SK-N-SH treated with all-trans-retinoic acid at 6 μM for 48 hours (cell line): ENCODE measurements at regions not wholly inside any gene's neighbourhood (a gene's known extent, or its start where the extent isn't known, plus 50 kb on each side); places are given as distances from the start of the nearest gene placed in this dataset.

Source experiments
- ATAC-seq: fragments of 200-7000 bp; cut with Tn5 transposase; 3 replicates; pipeline ENCODE4 v1.9.1; 2020; ENCODE audit warnings: mild to moderate bottlenecking, moderate library complexity
- ARNTL ChIP-seq: fragments of 450-650 bp; formaldehyde crosslinking; IDR thresholded peaks from 2 replicates; pipeline ENCODE4 v1.5.0; 2020; ENCODE audit warnings: low read depth, mild to moderate bottlenecking, moderate library complexity, borderline replicate concordance
- BACH2 ChIP-seq: fragments of 250-450 bp; sonication (Bioruptor Pico); IDR thresholded peaks from 2 replicates; pipeline ENCODE4 v1.9.0; 2021; ENCODE audit warnings: mild to moderate bottlenecking, borderline replicate concordance
- CREB5 ChIP-seq: fragments of 250-450 bp; sonication (Bioruptor Pico); IDR thresholded peaks from 2 replicates; pipeline ENCODE4 v1.5.1; 2020; ENCODE audit warnings: low read depth, mild to moderate bottlenecking, moderate library complexity
- CSDC2 ChIP-seq: fragments of 250-450 bp; sonication (Bioruptor Pico); IDR thresholded peaks from 2 replicates; pipeline ENCODE4 v1.5.0; 2020; ENCODE audit warnings: mild to moderate bottlenecking, moderate library complexity
- CSRNP3 ChIP-seq: fragments of 250-450 bp; sonication (Bioruptor Pico); IDR thresholded peaks from 2 replicates; pipeline ENCODE4 v1.5.1; 2021; ENCODE audit warnings: mild to moderate bottlenecking, moderate library complexity
- ESRRG ChIP-seq: fragments of 250-450 bp; sonication (Bioruptor Pico); IDR thresholded peaks from 2 replicates; pipeline ENCODE4 v1.6.1; 2021; ENCODE audit warnings: mild to moderate bottlenecking
- GLIS3 ChIP-seq: fragments of 250-450 bp; sonication (Bioruptor Pico); IDR thresholded peaks from 2 replicates; pipeline ENCODE4 v1.5.0; 2020; ENCODE audit warnings: mild to moderate bottlenecking, moderate library complexity
- ISL1 ChIP-seq: fragments of 250-450 bp; sonication (Bioruptor Pico); IDR thresholded peaks from 2 replicates; pipeline ENCODE4 v2.1.2; 2022; ENCODE audit warnings: mild to moderate bottlenecking, moderate library complexity
- OSR1 ChIP-seq: fragments of 250-450 bp; sonication (Bioruptor Pico); IDR thresholded peaks from 2 replicates; pipeline ENCODE4 v1.8.0; 2022; ENCODE audit warnings: moderate library complexity, mild to moderate bottlenecking, inconsistent platforms
- PATZ1 ChIP-seq: fragments of 250-450 bp; sonication (Bioruptor Pico); IDR thresholded peaks from 2 replicates; pipeline ENCODE4 v1.8.0; 2020; ENCODE audit warnings: mild to moderate bottlenecking, moderate library complexity, borderline replicate concordance
- POU6F1 ChIP-seq: fragments of 250-450 bp; sonication (Bioruptor Pico); IDR thresholded peaks from 2 replicates; pipeline ENCODE4 v1.8.0; 2021; ENCODE audit warnings: low read depth, mild to moderate bottlenecking, moderate library complexity, borderline replicate concordance
- PPARA ChIP-seq: fragments of 250-450 bp; sonication (Bioruptor Pico); IDR thresholded peaks from 2 replicates; pipeline ENCODE4 v1.5.0; 2020; ENCODE audit warnings: mild to moderate bottlenecking, borderline replicate concordance
- RARB ChIP-seq: fragments of 250-450 bp; sonication (Bioruptor Pico); IDR thresholded peaks from 2 replicates; pipeline ENCODE4 v1.8.0; 2021; ENCODE audit warnings: mild to moderate bottlenecking, moderate library complexity
- SNAI2 ChIP-seq: fragments of 250-450 bp; sonication (Bioruptor Pico); IDR thresholded peaks from 2 replicates; pipeline ENCODE4 v1.5.0; 2020; ENCODE audit warnings: mild to moderate bottlenecking, moderate library complexity
- TCF4 ChIP-seq: fragments of 250-450 bp; sonication (Bioruptor Pico); IDR thresholded peaks from 2 replicates; pipeline ENCODE4 v1.8.0; 2021; ENCODE audit warnings: mild to moderate bottlenecking, moderate library complexity, borderline replicate concordance
- TOX ChIP-seq: fragments of 250-450 bp; sonication (Bioruptor Pico); IDR thresholded peaks from 2 replicates; pipeline ENCODE4 v1.8.0; 2021; ENCODE audit warnings: mild to moderate bottlenecking, moderate library complexity, borderline replicate concordance
- TSHZ2 ChIP-seq: fragments of 250-450 bp; sonication (Bioruptor Pico); IDR thresholded peaks from 2 replicates; pipeline ENCODE4 v1.5.0; 2020; ENCODE audit warnings: mild to moderate bottlenecking, moderate library complexity
- ZC3H10 ChIP-seq: fragments of 250-450 bp; sonication (Bioruptor Pico); IDR thresholded peaks from 2 replicates; pipeline ENCODE4 v1.5.1; 2021; ENCODE audit warnings: mild to moderate bottlenecking, moderate library complexity
- ZFP3 ChIP-seq: fragments of 250-450 bp; sonication (Bioruptor Pico); IDR thresholded peaks from 2 replicates; pipeline ENCODE4 v1.5.0; 2020; ENCODE audit warnings: mild to moderate bottlenecking, moderate library complexity
- ZFP30 ChIP-seq: fragments of 450-650 bp; formaldehyde crosslinking; IDR thresholded peaks from 2 replicates; pipeline ENCODE4 v1.5.0; 2022; ENCODE audit warnings: mild to moderate bottlenecking, moderate library complexity
- ZNF565 ChIP-seq: fragments of 450-650 bp; formaldehyde crosslinking; conservative IDR thresholded peaks from 2 replicates; pipeline ENCODE4 v1.5.0; 2020; ENCODE audit warnings: low read depth, mild to moderate bottlenecking, moderate library complexity
- ZNF70 ChIP-seq: fragments of 450-650 bp; formaldehyde crosslinking; IDR thresholded peaks from 2 replicates; pipeline ENCODE4 v1.5.0; 2020; ENCODE audit warnings: mild to moderate bottlenecking, moderate library complexity
- ZNF8 ChIP-seq: fragments of 450-650 bp; formaldehyde crosslinking; IDR thresholded peaks from 2 replicates; pipeline ENCODE4 v1.5.0; 2020; ENCODE audit warnings: mild to moderate bottlenecking, moderate library complexity

GRCh38 chr4:186008057-186008456 is 60.9 kb upstream of the TLR3 start:
- TF ChIP-seq BACH2 (no peak), SNAI2 (CRISPR knock-in tag) (no peak), CSRNP3 (CRISPR knock-in tag) (no peak), OSR1 (CRISPR knock-in tag) (no peak), TCF4 (no peak), ZNF8 (CRISPR knock-in tag) (no peak), POU6F1 (no peak), CSDC2 (CRISPR knock-in tag) (no peak), ISL1 (no peak), TOX (no peak), GLIS3 (CRISPR knock-in tag) (no peak), ZFP3 (CRISPR knock-in tag) (no peak), ZC3H10 (CRISPR knock-in tag) (no peak), ARNTL (CRISPR knock-in tag) (no peak), PATZ1 (no peak), TSHZ2 (CRISPR knock-in tag) (no peak), PPARA (CRISPR knock-in tag) (no peak), ZNF565 (CRISPR knock-in tag) (no peak), ZNF70 (CRISPR knock-in tag) (no peak), RARB (CRISPR knock-in tag) (no peak)
- no peak for ATAC-seq

- ATAC-seq: no peak
- TF ChIP-seq ARNTL (CRISPR knock-in tag): no peak
- no peak for TF ChIP-seq TCF4
- TF ChIP-seq TSHZ2 (CRISPR knock-in tag): no peak
- TF ChIP-seq PPARA (CRISPR knock-in tag): no peak
- no peak for TF ChIP-seq GLIS3 (CRISPR knock-in tag)
- TF ChIP-seq ZNF565 (CRISPR knock-in tag): no peak
- TF ChIP-seq ESRRG: no peak
- no peak for TF ChIP-seq ZFP3 (CRISPR knock-in tag)
- TF ChIP-seq ZFP30 (CRISPR knock-in tag): no peak
- no peak for TF ChIP-seq OSR1 (CRISPR knock-in tag)
- no peak for TF ChIP-seq ZC3H10 (CRISPR knock-in tag)
- TF ChIP-seq PATZ1: no peak
- TF ChIP-seq CREB5: no peak
- TF ChIP-seq ZNF8 (CRISPR knock-in tag): no peak
- no peak for TF ChIP-seq CSDC2 (CRISPR knock-in tag)
- no peak for TF ChIP-seq RARB (CRISPR knock-in tag)
- TF ChIP-seq POU6F1: no peak
- no peak for TF ChIP-seq SNAI2 (CRISPR knock-in tag)
- no peak for TF ChIP-seq ISL1
These were observed 59.0 kb upstream of the TLR3 start for GRCh38 chr4:186009976-186010375.
